ENCODE measurements at regions not wholly inside any gene's neighbourhood (a gene's known extent, or its start where the extent isn't known, plus 50 kb on each side); places are given as distances from the start of the nearest gene placed in this dataset.

- DNase-seq (ENCODE audit: insufficient read length, low spot score): no peak
- TF ChIP-seq POLR2A (IDR thresholded peaks at IDR 0.05; ENCODE audit: low read depth, low read length): no peak
- FAIRE-seq: no peak
Measured at GRCh38 chr6:112841553-112842329, 494.6 kb downstream of the RFPL4B start.

- TF ChIP-seq POLR2A (IDR thresholded peaks at IDR 0.05; ENCODE audit: low read depth, low read length): no peak
- DNase-seq (ENCODE audit: insufficient read length, low spot score) (no peak), FAIRE-seq (no peak)
Measured at GRCh38 chr6:112842330-112842685, 495.2 kb downstream of the RFPL4B start.

- TF ChIP-seq POLR2A (IDR thresholded peaks at IDR 0.05; ENCODE audit: low read depth, low read length): no peak
- no peak for FAIRE-seq
- no peak for DNase-seq (ENCODE audit: insufficient read length, low spot score)
Measured at GRCh38 chr6:112846681-112847080, 499.6 kb downstream of the RFPL4B start.

- FAIRE-seq (no peak), DNase-seq (ENCODE audit: insufficient read length, low spot score) (no peak)
Measured at GRCh38 chr6:112851146-112851545, 504.0 kb downstream of the RFPL4B start.

GRCh38 chr6:112853162-112853561 is 506.0 kb downstream of the RFPL4B start:
- DNase-seq (ENCODE audit: insufficient read length, low spot score) (no peak), FAIRE-seq (no peak)
- no peak for TF ChIP-seq POLR2A (IDR thresholded peaks at IDR 0.05; ENCODE audit: low read depth, low read length)

More at GRCh38 chr6:112851146-112851545, 504.0 kb downstream of the RFPL4B start:
- TF ChIP-seq POLR2A (IDR thresholded peaks at IDR 0.05; ENCODE audit: low read depth, low read length): no peak

GRCh38 chr6:112863753-112864152 is 516.6 kb downstream of the RFPL4B start:
- no peak for DNase-seq (ENCODE audit: insufficient read length, low spot score)
- no peak for FAIRE-seq
- TF ChIP-seq POLR2A (IDR thresholded peaks at IDR 0.05; ENCODE audit: low read depth, low read length): no peak

- DNase-seq (ENCODE audit: insufficient read length, low spot score) (no peak), FAIRE-seq (no peak)
- TF ChIP-seq POLR2A (IDR thresholded peaks at IDR 0.05; ENCODE audit: low read depth, low read length): no peak
Measured at GRCh38 chr6:112865131-112865530, 518.0 kb downstream of the RFPL4B start.

GRCh38 chr6:112874881-112875280 is 527.8 kb downstream of the RFPL4B start:
- FAIRE-seq (no peak), DNase-seq (ENCODE audit: insufficient read length, low spot score) (no peak)
- no peak for TF ChIP-seq POLR2A (IDR thresholded peaks at IDR 0.05; ENCODE audit: low read depth, low read length)

- no peak for TF ChIP-seq POLR2A (IDR thresholded peaks at IDR 0.05; ENCODE audit: low read depth, low read length)
- DNase-seq (ENCODE audit: insufficient read length, low spot score): no peak
- no peak for FAIRE-seq
Measured at GRCh38 chr6:112877134-112878100, 530.3 kb downstream of the RFPL4B start.

- FAIRE-seq: no peak
- no peak for DNase-seq (ENCODE audit: insufficient read length, low spot score)
- no peak for TF ChIP-seq POLR2A (IDR thresholded peaks at IDR 0.05; ENCODE audit: low read depth, low read length)
Measured at GRCh38 chr6:112879920-112880413, 532.8 kb downstream of the RFPL4B start.

GRCh38 chr6:112881027-112881426 is 533.9 kb downstream of the RFPL4B start:
- FAIRE-seq (no peak), DNase-seq (ENCODE audit: insufficient read length, low spot score) (no peak)
- TF ChIP-seq POLR2A (IDR thresholded peaks at IDR 0.05; ENCODE audit: low read depth, low read length): no peak

GRCh38 chr6:112881828-112882780 is 535.0 kb downstream of the RFPL4B start:
- DNase-seq (ENCODE audit: insufficient read length, low spot score): no peak
- no peak for FAIRE-seq
- no peak for TF ChIP-seq POLR2A (IDR thresholded peaks at IDR 0.05; ENCODE audit: low read depth, low read length)

GRCh38 chr6:112883095-112883494 is 536.0 kb downstream of the RFPL4B start:
- FAIRE-seq (no peak), DNase-seq (ENCODE audit: insufficient read length, low spot score) (no peak)
- no peak for TF ChIP-seq POLR2A (IDR thresholded peaks at IDR 0.05; ENCODE audit: low read depth, low read length)
